Thyroid gland (tissue), 4 donors: ENCODE measurements at regions not wholly inside any gene's neighbourhood (a gene's known extent, or its start where the extent isn't known, plus 50 kb on each side); places are given as distances from the start of the nearest gene placed in this dataset.

Experiments used
- CTCF ChIP-seq, 6 experiments: fragments of 200-600 bp in 3 of 6; fragments of 450-650 bp in 3 of 6; sonication (generic) in 3 of 6; IDR thresholded peaks; one replicate each; pipeline ENCODE4 v1.5.1; 2016 to 2019; ENCODE audit warnings: antibody characterized with exemption in 6 of 6, mild to moderate bottlenecking in 2 of 6, inconsistent platforms in 1 of 6, moderate library complexity in 1 of 6
- POLR2A ChIP-seq, 2 donors: fragments of 450-650 bp; IDR thresholded peaks; one replicate each; pipeline ENCODE4 v1.6.1; 2017; ENCODE audit warnings: antibody characterized with exemption in 2 of 2, mild to moderate bottlenecking in 2 of 2, moderate library complexity in 1 of 2

- TF ChIP-seq CTCF (IDR thresholded peaks at IDR 0.05) = no peak
- TF ChIP-seq POLR2A (IDR thresholded peaks at IDR 0.05) = no peak
Measured at GRCh38 chr12:132418393-132418925, 71.5 kb upstream of the FBRSL1 start.
